Right renal cortex interstitium (tissue), 3 donors: ENCODE measurements at regions not wholly inside any gene's neighbourhood (a gene's known extent, or its start where the extent isn't known, plus 50 kb on each side); places are given as distances from the start of the nearest gene placed in this dataset.

ENCODE experiments used
- DNase-seq, 3 donors: peaks; one replicate each; pipeline ENCODE4 v3.0.0-alpha.2; 2013; ENCODE audit warnings: low read depth in 3 of 3, low spot score in 2 of 3

GRCh38 chr16:8376858-8377257 lies 213.5 kb downstream of the TMEM114 start:
- no peak for DNase-seq

DNA sequence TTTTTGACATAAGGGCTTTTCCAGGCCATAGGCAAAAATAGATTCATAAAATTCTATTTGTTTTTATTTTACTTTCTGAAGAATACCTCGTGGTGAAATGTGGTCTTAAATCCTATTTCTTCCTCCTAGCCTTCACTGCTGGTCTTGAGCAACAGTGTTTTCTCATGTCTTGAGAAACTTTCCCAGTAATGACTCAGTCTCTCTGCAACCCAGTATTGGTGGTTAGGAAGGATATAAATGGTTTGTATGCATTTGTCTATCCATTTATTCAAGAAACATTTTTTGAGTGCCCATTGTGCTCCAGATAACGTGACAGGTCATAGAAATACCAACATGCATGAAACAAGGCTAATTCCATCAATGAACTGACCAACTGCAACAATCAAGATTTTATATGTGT lies 213.9 kb downstream of the TMEM114 start:
- DNase-seq = no peak

- DNase-seq = no peak
Measured at GRCh38 chr16:8375232-8375587, 215.1 kb downstream of the TMEM114 start.

GRCh38 chr16:8374586-8375231 lies 215.6 kb downstream of the TMEM114 start:
- no peak for DNase-seq

DNA sequence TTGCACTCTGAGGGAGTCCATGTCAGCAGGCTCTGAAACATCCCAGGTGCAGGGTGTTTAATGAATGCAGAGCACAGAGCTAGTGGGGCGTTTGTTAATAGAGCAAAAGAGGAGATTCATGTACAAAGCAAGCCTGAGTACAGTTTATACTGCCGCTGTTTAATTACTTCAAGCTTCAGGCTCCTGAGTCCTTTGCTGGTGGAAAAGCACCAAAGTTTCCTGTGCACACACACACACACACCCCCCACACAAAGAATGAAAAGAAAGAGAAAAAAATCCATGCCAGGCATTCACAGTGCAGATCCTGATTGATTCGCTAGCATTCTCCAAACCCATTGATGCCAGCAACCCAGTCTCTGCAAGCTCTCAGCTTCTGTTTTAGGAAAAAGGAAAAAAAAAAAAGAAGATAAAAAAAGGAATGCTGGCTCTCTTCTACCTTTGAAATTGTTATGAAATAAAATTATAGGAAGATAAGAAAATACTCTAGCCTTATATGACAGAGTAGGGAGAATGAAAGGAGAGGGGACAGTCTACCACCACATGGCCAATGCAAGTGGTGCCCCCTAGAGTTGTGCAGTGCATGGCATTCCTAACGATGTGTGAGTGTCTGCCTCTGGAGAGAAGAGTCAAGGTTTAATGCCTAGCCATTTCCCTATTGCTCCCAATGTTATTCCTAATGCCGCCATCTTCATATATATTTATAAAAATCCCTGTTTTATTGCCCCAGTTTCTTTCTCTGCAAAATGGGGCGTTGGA lies 216.5 kb downstream of the TMEM114 start:
- no peak for DNase-seq

DNA sequence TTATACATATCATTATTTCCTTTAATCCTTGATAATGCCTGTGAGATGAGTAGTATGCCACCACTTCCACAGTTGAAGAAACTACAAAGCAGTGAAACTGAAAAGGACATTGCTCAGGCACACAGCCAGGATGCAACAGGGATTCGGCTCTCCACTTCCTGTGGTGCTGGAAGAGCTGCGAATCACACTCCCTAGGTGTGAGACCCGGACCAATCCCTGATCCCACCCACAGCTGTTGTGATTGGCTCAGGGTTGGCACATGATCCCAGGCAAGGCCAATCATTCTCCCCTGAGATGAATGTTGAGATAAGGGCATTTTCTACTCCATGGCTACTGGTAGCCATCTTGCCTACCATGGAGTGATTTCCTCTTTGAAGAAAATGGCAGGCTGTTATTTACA lies 218.2 kb downstream of the TMEM114 start:
- no peak for DNase-seq

DNA sequence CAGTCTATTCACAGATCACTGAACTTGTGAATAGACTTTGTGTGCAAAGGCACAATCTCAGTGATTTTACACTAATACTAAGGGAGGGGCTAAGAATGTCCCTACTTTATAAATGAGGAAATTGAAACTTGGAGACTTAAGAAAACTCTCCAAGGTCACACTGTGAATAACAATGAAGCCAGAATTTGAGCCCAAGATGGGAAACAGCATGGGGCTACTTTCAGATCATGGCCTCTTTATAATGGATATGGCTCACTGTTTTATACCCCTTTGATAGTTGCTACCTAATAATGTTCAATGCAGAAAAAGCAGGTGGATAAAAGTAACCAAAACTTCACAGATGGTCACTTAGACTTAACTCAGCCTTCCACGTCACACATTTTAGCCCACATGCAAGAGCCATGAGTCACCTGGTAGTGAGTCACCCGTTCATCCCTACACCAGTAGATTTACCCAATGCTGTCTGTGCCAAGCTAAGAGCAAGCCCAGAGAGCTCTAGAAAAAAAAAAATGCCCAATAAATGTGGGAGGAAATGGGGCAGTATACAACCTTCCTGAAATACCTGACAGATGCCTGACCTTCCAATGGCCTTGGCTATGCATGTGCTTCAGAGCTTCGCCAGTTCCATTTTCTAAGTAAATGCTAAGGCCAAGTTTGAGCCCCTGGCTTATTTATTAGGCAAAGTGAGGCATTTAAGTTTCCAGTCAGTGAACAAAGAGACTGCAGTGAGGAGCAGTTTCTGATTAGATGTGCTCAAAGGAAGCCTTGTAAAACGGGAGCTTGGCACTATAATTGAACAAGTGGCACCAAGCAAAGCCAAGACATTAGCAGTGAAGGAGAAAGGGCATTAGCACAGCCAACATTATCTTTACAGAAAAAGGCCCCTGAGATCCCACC lies 219.7 kb downstream of the TMEM114 start:
- no peak for DNase-seq

DNA sequence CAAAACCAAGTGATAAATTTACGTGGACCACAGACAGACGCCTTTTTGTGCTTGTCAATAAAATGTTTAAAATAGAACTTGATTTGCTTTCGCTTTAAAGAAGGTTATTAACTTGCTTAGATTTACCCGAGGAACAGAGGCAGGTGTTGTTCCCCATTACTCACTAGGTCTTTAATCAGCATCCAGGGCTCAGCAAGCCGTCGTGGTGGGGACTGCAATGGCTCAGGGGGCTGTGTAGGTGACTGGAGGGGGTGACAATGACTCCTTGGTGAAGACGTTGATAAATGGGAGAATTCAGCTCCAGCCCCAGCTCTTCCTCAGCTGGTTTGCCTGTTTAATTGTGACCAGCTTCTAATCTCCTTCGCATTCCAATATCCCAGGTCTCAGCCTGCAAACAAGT lies 231.4 kb downstream of the TMEM114 start:
- DNase-seq = no peak

- no peak for DNase-seq
Measured at GRCh38 chr16:8355675-8356074, 234.6 kb downstream of the TMEM114 start.

DNA sequence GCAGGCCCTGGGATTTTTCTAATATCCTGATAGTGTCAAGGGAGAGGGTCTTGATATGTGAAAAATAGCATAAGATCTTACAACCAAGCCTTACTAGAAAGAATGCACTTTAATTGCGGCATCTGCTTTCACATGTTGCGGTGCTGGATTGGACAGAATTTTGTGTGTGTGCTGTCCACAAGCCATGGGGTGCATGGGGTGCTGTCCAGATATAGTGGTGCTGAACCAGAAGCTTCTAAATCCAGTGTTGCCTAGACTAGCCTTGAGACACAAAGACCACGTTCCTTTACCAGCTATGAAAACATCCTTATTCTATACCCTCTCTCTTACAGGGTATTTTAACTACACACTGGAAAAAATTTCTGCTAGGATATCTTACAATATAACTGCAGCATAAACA lies 244.0 kb downstream of the TMEM114 start:
- DNase-seq = peak; percentile 23 to 59 (median 54)

GRCh38 chr16:8342276-8342675 lies 248.0 kb downstream of the TMEM114 start:
- DNase-seq = no peak

DNA sequence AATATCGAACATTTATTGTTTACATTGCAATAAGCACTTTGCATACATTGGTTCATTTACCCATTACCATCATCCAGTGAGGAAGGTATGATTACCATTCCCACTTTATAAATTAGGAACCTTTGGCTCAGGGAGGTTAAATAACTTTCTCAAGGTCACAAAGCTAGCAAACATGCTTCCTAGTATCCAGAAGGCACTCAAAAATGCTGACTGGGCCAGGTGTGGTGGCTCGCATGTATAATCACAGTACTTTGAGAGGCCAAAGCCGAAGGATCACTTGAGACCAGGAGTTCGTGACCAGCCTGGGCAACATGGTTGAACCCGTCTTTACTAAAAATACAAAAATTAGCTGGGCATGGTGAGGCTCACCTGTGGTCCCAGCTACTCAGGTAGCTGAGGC lies 259.6 kb downstream of the TMEM114 start:
- no peak for DNase-seq

GRCh38 chr16:8326232-8326631 lies 264.1 kb downstream of the TMEM114 start:
- no peak for DNase-seq

DNA sequence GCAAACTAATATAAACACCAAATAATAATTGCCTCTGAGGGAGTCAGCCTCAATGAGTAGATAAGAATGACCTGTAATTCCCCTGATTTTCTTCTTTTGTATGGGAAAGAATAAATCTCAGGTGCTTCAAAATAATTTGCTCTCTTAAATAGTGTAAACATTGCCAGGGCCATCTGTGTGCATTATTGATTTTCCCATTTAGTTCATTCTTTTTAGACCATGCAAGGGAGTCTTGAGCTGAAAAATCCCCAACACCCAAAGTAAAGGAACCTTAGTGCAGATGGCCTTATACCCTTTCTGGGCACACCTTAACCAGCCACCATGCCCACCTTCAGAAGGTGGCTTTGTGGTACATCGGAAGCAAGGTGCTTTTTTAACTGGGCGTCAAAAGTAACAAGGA lies 267.2 kb downstream of the TMEM114 start:
- no peak for DNase-seq

GRCh38 chr16:8320131-8320530 lies 270.2 kb downstream of the TMEM114 start:
- no peak for DNase-seq

GRCh38 chr16:8310816-8311215 lies 279.5 kb downstream of the TMEM114 start:
- DNase-seq = no peak

DNA sequence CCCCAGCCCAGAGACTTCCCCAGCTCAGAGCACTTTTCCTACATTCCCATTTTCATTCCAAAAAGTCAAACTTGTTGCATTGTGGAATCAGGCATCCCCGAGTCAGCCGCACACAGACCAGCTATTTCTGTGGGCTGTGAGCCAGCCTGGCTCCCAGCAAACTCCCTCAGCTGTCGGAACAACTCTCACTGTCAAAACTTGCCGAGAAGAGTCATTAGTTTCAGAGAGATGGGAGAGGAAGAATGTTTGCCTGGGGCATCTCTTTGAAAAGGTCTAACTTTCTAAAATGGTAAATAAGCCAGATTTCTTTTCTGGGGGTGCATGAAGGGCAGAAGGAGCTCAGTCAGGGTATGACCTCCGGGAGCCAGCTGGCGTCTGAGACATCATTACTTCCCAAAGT lies 280.0 kb downstream of the TMEM114 start:
- no peak for DNase-seq

GRCh38 chr16:8305201-8305600 lies 285.1 kb downstream of the TMEM114 start:
- no peak for DNase-seq

DNA sequence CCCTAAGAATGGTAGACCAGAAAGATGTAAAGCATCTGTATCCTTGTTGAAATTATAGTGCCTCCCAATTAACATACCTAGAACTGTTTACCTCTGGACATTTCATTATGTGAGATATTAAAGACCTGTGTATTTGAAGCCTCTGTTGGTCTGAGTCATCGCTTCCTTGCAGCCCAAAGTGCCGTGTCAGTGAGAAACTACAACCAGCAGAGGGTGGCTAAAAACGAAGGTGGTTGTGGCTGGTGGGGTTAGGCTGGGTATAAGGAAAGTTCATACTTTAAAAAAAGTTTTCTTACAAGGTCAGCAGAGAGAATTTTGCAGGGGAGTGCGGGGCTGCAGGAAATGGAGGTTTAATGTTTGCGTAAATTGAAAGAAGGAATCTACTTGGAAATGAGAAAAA lies 290.7 kb downstream of the TMEM114 start:
- no peak for DNase-seq

- no peak for DNase-seq
Measured at GRCh38 chr16:8295513-8296237, 294.6 kb downstream of the TMEM114 start.

DNA sequence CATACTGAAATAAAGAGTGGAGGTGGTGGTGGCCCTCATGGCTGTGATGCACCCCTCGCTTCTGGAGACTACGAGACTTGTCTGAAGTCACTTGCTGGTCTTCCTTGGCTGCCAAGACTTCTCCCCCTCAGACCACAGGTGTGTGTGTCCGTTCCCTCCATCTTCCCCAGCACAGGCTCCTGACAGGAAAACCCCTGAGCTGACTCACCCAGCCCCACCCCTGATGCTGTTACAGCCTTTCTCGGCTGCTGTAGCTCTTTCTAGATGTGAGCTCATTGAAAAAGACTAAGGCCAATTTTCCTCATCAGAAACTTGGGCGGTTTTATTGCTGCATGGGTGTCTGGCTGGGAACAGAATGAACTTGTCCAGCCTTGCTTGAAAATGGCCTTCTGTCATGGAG lies 296.9 kb downstream of the TMEM114 start:
- DNase-seq = no peak
